ENCODE measurements at regions not wholly inside any gene's neighbourhood (a gene's known extent, or its start where the extent isn't known, plus 50 kb on each side); places are given as distances from the start of the nearest gene placed in this dataset.

GRCh38 chr4:177945268-177945667 lies 503.0 kb upstream of the AGA start:
- TF ChIP-seq POLR2A (IDR thresholded peaks at IDR 0.05; ENCODE audit: low read length) (no peak), GATA1 (IDR thresholded peaks at IDR 0.05; ENCODE audit: low read depth, low read length) (no peak)

Measured in erythroblast (primary cell).